Kidney (tissue), 13 donors: ENCODE measurements at regions not wholly inside any gene's neighbourhood (a gene's known extent, or its start where the extent isn't known, plus 50 kb on each side); places are given as distances from the start of the nearest gene placed in this dataset.
"Not testable (repeated sequence)": the region's sequence is repeated elsewhere in the genome, so short reads cannot be mapped to it uniquely, and the experiment has no call there.

Experiments
- DNase-seq, 5 donors: peaks; one replicate each; pipeline ENCODE4 v3.0.0-alpha.2; 2013 to 2020
- FAIRE-seq: peaks from 2 replicates; lab custom pipeline; 2012; peaks lifted over from hg19 to GRCh38; lab: Jason Lieb, UNC
- H3K27ac ChIP-seq, 2 donors: one replicate each; pipeline ENCODE4 v1.7.0; 2013; ENCODE audit warnings: low read depth in 2 of 2, low read length in 2 of 2, inconsistent platforms in 1 of 2
- H3K27me3 ChIP-seq: one replicate; pipeline ENCODE4 v1.7.1; 2013; ENCODE audit warnings: low read length, inconsistent platforms; ENCODE audit not compliant: control insufficient read depth, insufficient read depth
- H3K36me3 ChIP-seq, 3 donors: one replicate each; pipeline versions ENCODE4 v1.7.0 to v1.7.1; 2013; ENCODE audit warnings: low read length in 3 of 3, control low read depth in 1 of 3, inconsistent platforms in 1 of 3; ENCODE audit not compliant: insufficient read depth in 3 of 3, control insufficient read depth in 2 of 3
- H3K4me1 ChIP-seq, 3 donors: one replicate each; pipeline versions ENCODE4 v1.7.0 to v1.7.1; 2013; ENCODE audit warnings: low read length in 3 of 3, inconsistent platforms in 1 of 3, low read depth in 1 of 3; ENCODE audit not compliant: control insufficient read depth in 2 of 3, insufficient read depth in 2 of 3
- H3K4me3 ChIP-seq, 3 donors: one replicate each; pipeline versions ENCODE4 v1.7.0 to v1.8.1; 2013; ENCODE audit warnings: low read length in 3 of 3, control low read depth in 1 of 3, inconsistent platforms in 1 of 3
- H3K9ac ChIP-seq, 3 donors: one replicate each; pipeline versions ENCODE4 v1.7.0 to v1.7.1; 2013; ENCODE audit warnings: low read length in 3 of 3, control low read depth in 1 of 3, inconsistent platforms in 1 of 3
- H3K9me3 ChIP-seq, 3 donors: one replicate each; pipeline versions ENCODE4 v1.7.0 to v1.7.1; 2013; ENCODE audit warnings: low read length in 3 of 3, control low read depth in 1 of 3, inconsistent platforms in 1 of 3; ENCODE audit not compliant: control insufficient read depth in 2 of 3, insufficient read depth in 1 of 3
- CTCF ChIP-seq: IDR thresholded peaks from 3 replicates; pipeline ENCODE4 v1.5.1; 2012; ENCODE audit warnings: mild to moderate bottlenecking, moderate library complexity, borderline replicate concordance; ENCODE audit not compliant: insufficient read depth; ENCODE audit errors: extremely low read depth
- intact Hi-C: fragments of 100-400 bp; cut with DNase I; formaldehyde crosslinking; loops from one replicate; pipeline ENCODE4 v1.11.1; 2022
- donor health status: control.
- donor health status: control.
- donor health status: control.
- donor health status: control.
- donor health status: control.
- donor health status: DM: yes; HTN: yes; CAD: no.
- donor health status: Normal renal cell carcinoma (clear cell type).

- DNase-seq: peak in 1 of 5 donors; percentile 62
- H3K27me3 ChIP-seq, H3K4me1 ChIP-seq, H3K4me3 ChIP-seq, H3K9me3 ChIP-seq, intact Hi-C loops, H3K36me3 ChIP-seq, FAIRE-seq, H3K27ac ChIP-seq, H3K9ac ChIP-seq: not testable (repeated sequence)
- peak; percentile 49 for TF ChIP-seq CTCF
These were observed 100.3 kb upstream of the SALL3 start for GRCh38 chr18:78879072-78879883.

GRCh38 chr18:78882585-78882984, 97.0 kb upstream of the SALL3 start:
- Histone ChIP-seq H3K4me1 (no peaks in the 10 kb centered on the region), H3K9ac (no peak overlapping the region), H3K4me3 (no peak overlapping the region), H3K9me3 (peaks cover 0 to 6% (median 5%) of the 10 kb centered on the region in 3 donors), H3K27me3 (no peaks in the 10 kb centered on the region), H3K27ac (no peak overlapping the region), H3K36me3 (no peaks in the 10 kb centered on the region)
- FAIRE-seq: no peak
- TF ChIP-seq CTCF: no peak
- no peak for DNase-seq
- intact Hi-C loops: no loop called here

- no peak for FAIRE-seq
- Histone ChIP-seq H3K27me3 (no peaks in the 10 kb centered on the region), H3K9me3 (peaks cover 0 to 12% (median 5%) of the 10 kb centered on the region in 3 donors), H3K27ac (no peak overlapping the region), H3K4me3 (no peak overlapping the region), H3K36me3 (no peaks in the 10 kb centered on the region), H3K4me1 (no peaks in the 10 kb centered on the region), H3K9ac (no peak overlapping the region)
- DNase-seq: no peak
- TF ChIP-seq CTCF: no peak
- intact Hi-C loops: no loop called here
These were observed 96.1 kb upstream of the SALL3 start for GRCh38 chr18:78883501-78883900.

GRCh38 chr18:78884502-78884901, 95.1 kb upstream of the SALL3 start:
- FAIRE-seq (no peak), DNase-seq (no peak)
- H3K4me1 ChIP-seq: no peaks in the 10 kb centered on the region
- no peak overlapping the region for H3K9ac ChIP-seq
- TF ChIP-seq CTCF: no peak
- no peak overlapping the region for H3K4me3 ChIP-seq
- intact Hi-C loops: no loop called here
- no peaks in the 10 kb centered on the region for H3K36me3 ChIP-seq
- H3K27ac ChIP-seq: no peak overlapping the region
- H3K27me3 ChIP-seq: no peaks in the 10 kb centered on the region
- peaks cover 0 to 22% (median 7%) of the 10 kb centered on the region in 3 donors for H3K9me3 ChIP-seq
